Urinary bladder (tissue), 3 donors: ENCODE measurements at regions not wholly inside any gene's neighbourhood (a gene's known extent, or its start where the extent isn't known, plus 50 kb on each side); places are given as distances from the start of the nearest gene placed in this dataset.

Experiments
- DNase-seq: peaks from one replicate; pipeline ENCODE4 v3.0.0-alpha.2; 2015; ENCODE audit errors: extremely low spot score
- H3K27ac ChIP-seq: one replicate; pipeline ENCODE4 v1.5.1; 2013; ENCODE audit warnings: low read depth, mild to moderate bottlenecking, moderate library complexity
- H3K36me3 ChIP-seq: one replicate; pipeline ENCODE4 v1.6.1; 2013; ENCODE audit warnings: mild to moderate bottlenecking, moderate library complexity; ENCODE audit not compliant: insufficient read depth
- H3K4me1 ChIP-seq: one replicate; pipeline ENCODE4 v1.6.1; 2013; ENCODE audit warnings: mild to moderate bottlenecking, moderate library complexity; ENCODE audit not compliant: insufficient read depth
- H3K4me3 ChIP-seq: one replicate; pipeline ENCODE4 v1.5.1; 2013; ENCODE audit warnings: low read depth, low read length
- WGBS: extraction: QIAGEN DNeasy Blood & Tissue Kit; methylation state at CpG from one replicate; pipeline ENCODE4 v1.1.7; 2013; 5-methylcytosine and 5-hydroxymethylcytosine counted together
- donor health status: healthy with polysubstance abuse.
- donor health status: healthy.

DNA sequence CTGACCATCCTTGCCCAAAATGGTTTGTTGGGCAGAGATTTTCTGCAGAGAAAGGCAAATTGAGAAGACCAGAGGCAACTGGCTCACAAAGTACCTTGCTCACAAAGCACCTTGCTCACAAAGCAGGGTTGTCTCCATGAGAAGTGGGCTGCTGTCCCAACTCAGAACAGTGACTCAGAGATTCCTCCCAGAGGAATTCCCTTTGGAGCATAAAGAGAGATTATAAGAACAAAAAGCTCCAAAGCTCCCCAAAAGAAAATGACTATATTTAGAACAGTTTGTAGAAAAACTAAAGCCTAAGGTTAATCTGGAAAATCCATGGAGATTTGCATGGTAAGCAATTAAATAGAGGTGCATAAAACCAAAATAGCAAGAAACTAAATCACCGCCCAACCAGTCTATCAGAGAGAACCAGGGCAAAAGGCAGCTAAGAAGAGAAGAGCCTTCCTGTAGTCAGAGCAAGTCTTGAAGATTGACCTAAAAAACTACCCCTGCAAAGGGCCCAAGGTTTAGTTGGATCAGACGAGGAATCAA, 731.4 kb downstream of the FAT4 start:
- Histone ChIP-seq H3K4me3 (no peak overlapping the region), H3K4me1 (no peaks in the 10 kb centered on the region), H3K36me3 (no peaks in the 10 kb centered on the region), H3K27ac (no peak overlapping the region)
- DNase-seq: no peak
- 76% methylated on average over 2 of the region's 2 CpGs for WGBS

DNA sequence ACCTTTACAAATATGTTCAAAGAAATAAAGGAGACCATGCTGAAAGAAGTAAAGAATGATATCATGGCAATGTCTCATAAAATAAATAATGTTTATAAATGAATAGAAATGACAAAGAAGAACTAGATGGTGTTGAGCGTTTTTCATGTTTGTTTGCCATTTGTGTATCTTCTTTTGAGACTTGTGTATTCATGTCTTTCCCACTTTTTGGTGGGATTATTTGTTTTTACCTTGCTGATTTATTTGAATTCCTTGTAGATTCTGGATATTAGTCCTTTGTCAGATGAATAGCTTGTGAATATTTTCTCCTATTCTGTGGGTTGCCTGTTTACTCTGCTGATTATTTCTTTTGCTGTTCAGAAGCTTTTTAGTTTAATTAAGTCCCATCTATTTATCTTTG, 732.4 kb downstream of the FAT4 start:
- H3K4me3 ChIP-seq: no peak overlapping the region
- 90% methylated on average over 1 of the region's 1 CpG for WGBS
- no peaks in the 10 kb centered on the region for H3K36me3 ChIP-seq
- H3K4me1 ChIP-seq: no peaks in the 10 kb centered on the region
- no peak for DNase-seq
- no peak overlapping the region for H3K27ac ChIP-seq

DNA sequence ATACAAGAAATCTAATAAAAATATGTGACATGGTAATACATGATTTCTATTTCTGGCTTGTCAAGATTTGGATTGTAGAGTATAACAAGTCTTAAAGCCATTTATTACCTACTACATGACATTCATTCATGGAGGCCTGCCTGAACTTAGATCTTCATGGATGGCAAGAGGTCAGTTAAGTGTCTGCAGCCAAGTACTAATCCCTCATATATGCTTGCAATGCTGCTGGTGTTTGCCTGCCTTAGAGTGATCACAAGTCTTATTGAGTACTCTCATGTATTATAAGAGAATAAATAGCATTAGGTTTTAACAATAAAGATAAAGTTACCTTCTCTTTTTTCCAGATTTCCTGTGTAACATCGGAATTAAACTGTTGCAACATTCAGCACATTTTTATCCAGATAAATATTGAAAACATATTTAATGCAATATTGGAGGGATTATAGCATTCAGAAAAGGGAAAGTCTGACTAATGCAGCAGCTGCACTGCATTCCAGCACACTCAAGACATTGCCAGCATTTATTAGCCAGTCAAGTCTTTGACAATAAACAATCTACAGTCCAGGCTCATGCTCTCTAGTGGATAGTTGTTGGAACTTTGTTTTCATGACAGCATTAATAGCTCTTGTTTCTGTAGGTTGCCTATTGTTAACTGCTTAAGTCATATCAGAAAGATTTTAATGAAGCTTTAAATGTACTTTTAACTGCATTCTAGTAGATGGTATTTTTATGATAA, 737.1 kb downstream of the FAT4 start:
- no peaks in the 10 kb centered on the region for H3K4me1 ChIP-seq
- no peak overlapping the region for H3K4me3 ChIP-seq
- H3K27ac ChIP-seq: no peak overlapping the region
- no peaks in the 10 kb centered on the region for H3K36me3 ChIP-seq
- no peak for DNase-seq
- WGBS: 22% methylated on average over 1 of the region's 1 CpG

DNA sequence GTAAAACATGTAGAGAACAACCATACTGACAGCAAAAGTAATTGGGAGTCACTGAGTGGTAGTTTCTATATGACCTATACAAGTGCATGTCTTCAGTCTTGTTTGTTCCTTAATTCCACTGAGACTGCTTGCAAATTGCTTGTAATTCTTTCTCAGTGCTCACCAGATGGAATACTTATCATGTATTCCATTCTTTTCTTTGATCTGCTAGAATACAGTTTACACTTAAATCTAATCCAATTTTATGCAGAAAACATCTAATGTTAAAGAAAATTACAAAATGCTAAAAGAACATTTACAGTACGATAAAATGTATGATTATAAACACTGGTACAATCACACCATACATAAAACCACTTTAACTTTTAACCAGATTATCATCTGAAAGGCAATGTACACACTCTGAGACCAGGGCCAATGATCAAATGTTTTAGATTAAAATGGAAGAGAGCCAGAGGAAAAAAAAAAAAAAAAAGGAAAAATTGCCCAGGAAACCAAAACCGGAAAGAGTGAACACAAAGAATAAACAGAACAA, 741.4 kb downstream of the FAT4 start:
- no peak for DNase-seq
- H3K4me1 ChIP-seq: no peaks in the 10 kb centered on the region
- H3K36me3 ChIP-seq: no peaks in the 10 kb centered on the region
- H3K4me3 ChIP-seq: no peak overlapping the region
- no peak overlapping the region for H3K27ac ChIP-seq
- 27% methylated on average over 2 of the region's 2 CpGs for WGBS

DNA sequence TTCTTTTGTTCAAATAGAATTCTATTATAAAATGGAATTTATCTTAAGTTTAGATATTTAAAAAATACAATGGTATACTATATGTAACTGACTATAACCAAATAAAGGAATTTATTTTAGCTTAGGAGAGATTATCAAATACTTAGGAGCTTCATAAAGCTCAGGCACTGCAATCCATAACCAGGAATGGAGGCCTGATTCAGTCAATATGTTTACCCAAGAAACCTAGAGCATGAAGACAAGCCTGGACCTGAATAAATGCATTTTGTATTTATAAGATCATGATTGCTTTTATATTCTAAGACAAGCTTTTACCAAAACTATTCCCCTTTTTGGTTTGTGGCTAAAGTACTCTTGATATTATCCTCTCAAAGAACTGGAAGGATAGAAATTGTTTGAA, 742.6 kb downstream of the FAT4 start:
- H3K36me3 ChIP-seq: no peaks in the 10 kb centered on the region
- H3K4me1 ChIP-seq: no peaks in the 10 kb centered on the region
- DNase-seq: no peak
- no peak overlapping the region for H3K27ac ChIP-seq
- no peak overlapping the region for H3K4me3 ChIP-seq

DNA sequence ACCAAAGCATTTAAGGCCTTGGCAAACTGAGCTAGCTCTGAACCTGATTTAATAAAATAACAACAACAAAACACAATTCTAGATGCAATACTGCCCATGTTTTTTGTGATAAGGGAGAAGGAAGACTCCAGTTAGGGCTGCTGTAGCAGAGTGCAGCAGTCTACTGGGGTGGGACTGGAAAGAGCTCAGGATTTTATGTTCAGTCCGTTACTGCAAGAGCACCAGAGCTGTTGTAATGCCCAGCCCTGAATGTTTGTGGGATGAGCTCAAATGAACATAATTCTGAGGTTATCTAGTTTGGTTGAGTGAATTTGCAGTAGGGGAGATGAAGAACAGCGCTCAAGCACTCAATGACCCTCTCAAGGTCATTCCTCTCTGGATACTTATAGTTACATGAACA, 743.8 kb downstream of the FAT4 start:
- H3K27ac ChIP-seq: no peak overlapping the region
- no peaks in the 10 kb centered on the region for H3K36me3 ChIP-seq
- WGBS: 86% methylated on average over 2 of the region's 2 CpGs
- H3K4me3 ChIP-seq: no peak overlapping the region
- no peaks in the 10 kb centered on the region for H3K4me1 ChIP-seq
- no peak for DNase-seq

DNA sequence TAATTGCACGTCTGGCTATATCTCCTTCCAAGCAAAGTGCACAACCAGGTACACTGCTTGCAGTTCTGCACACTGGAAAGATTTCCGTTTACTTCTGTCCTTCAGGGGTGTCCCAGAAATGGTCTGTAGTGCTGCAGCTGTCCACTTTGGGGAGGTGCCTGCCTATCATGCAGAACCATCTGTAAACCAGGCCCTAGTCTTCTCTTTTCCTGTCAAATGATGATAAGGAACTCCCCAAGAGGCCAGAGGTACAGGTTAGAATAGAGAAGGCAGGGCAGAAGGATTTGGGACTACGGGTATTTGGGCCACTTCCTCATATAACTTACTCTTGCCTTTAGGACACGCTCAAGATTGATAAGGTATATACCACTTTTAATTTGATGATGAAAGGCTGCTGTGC, 746.9 kb downstream of the FAT4 start:
- DNase-seq: no peak
- no peaks in the 10 kb centered on the region for H3K36me3 ChIP-seq
- H3K27ac ChIP-seq: no peak overlapping the region
- no peak overlapping the region for H3K4me3 ChIP-seq
- WGBS: 95% methylated on average over 4 of the region's 4 CpGs
- no peaks in the 10 kb centered on the region for H3K4me1 ChIP-seq

DNA sequence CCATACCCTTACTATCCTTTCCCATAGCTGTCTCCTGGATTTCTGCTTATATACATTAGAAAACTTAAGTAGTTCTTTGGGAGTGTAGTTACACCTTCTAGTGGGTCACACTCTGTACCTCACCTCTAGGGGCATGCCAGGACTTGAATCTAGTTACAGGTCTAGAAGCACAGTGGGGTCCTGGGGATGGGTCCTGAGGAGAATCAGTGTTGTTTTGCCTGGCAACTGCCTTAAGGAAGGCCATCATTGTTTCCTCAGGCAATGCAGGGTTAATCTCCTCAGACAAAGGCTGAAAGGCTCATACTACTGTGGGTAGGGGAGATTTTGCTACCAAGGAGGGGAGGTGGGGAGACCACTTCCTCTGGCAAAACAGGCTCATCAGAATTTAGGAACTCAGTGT, 750.3 kb downstream of the FAT4 start:
- Histone ChIP-seq H3K27ac (no peak overlapping the region), H3K4me3 (no peak overlapping the region), H3K4me1 (no peaks in the 10 kb centered on the region), H3K36me3 (no peaks in the 10 kb centered on the region)
- no peak for DNase-seq

DNA sequence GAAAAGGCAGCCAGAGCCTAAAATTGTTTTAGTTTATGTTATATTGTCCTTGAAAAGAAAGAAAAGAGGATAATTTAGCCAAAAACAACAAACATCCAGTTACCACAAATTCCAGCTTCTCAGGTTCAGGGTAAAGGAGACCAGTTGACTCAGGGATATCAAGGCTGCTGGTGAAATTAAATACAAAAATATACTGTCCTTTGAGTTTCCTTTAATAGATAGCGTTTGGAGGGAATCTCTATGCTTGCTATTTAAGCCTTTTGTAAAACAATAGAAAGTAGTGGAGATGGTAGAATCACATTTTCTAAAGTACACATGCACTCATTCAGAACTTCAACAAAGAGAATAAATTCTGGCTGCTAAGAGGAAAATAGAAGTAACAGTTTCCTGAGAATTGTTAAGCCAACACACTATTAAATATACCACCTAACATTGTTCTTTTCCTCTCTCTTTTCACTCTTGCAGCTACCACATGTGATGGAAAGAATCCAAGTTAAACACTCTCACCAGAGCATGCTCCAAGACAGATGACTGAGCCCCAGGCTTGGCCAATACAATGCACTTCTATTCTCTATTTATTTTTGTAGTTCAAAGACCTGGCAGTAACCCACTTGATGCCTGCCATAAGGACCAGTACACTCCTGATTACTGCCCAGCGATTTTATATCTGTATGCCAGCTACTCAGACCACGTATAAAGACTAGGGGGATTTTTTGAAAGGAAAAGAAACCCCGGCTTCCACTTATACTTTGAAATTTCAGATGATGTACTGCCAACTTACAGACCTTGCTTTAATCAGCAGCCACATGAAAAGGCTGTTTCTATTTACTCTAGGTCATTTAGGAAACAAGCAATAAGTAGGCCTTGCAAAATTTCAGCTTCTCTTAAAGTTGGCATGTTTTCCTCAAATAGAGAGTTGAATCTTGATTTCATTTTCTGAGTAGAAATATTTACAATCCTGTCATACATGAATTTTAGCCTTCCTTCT, 756.9 kb downstream of the FAT4 start:
- Histone ChIP-seq H3K36me3 (no peaks in the 10 kb centered on the region), H3K27ac (no peak overlapping the region), H3K4me3 (no peak overlapping the region), H3K4me1 (no peaks in the 10 kb centered on the region)
- 36% methylated on average over 4 of the region's 4 CpGs for WGBS
- no peak for DNase-seq

DNA sequence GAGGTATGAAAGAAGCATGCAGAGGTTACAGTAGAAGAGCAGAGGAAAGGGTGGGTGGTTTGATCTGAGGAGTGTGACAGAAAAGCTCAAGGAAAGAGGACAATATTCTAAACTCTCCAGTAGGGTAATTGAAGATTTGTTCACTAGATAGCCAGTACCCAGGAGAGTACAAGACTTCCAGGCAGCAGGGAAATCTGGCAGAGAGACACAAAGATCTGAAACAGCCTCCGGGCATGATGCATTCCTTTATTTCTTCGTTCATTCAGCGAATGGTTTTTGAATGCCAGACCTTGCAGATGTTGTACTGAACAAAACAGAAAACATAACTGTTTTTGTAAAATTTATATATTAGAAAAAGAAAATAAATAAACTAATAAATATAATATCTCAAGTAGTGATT, 766.6 kb downstream of the FAT4 start:
- H3K4me1 ChIP-seq: no peaks in the 10 kb centered on the region
- no peak for DNase-seq
- 88% methylated on average over 3 of the region's 3 CpGs for WGBS

DNA sequence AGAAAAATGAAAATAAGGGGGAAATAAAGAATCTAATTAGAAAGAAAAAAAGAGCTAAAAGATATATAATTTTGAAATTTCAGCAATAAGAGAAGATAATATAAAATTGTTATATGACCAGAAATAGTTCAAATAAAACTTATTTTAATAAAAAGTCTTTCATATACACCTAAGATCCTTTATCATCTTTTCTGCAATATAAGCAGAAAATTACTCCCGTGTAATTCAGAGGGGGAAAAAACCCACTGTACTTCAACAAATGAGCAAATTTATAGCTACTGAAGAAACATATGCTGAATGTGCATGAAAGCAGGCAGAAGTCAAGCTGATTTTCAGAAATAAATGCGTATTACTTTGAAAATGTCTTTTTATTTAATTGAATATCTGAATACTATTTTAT, 771.3 kb downstream of the FAT4 start:
- WGBS: 94% methylated on average over 2 of the region's 2 CpGs
- Histone ChIP-seq H3K36me3 (no peaks in the 10 kb centered on the region), H3K4me1 (no peaks in the 10 kb centered on the region), H3K4me3 (no peak overlapping the region), H3K27ac (no peak overlapping the region)
- DNase-seq: no peak

More for the DNA sequence above, 766.6 kb downstream of the FAT4 start:
- Histone ChIP-seq H3K36me3 (no peaks in the 10 kb centered on the region), H3K4me3 (no peak overlapping the region), H3K27ac (no peak overlapping the region)

DNA sequence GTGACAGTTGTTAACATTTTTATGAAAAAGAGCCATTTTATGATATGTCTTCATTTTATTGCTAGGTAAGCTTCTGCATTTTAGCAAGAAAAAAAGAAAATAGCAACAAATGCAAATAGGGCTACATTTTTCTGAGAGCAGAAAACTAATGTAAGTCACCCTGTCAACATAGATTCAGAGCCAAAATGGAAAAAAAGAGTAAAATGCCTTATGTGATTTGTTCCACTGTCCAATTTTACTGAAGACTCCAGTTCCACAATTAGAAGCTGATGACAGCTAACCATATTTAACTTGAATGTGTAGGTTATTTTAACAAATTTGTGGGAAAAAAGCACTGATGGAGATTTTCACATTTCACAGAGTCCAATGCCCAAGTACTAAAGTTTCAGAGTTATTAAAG, 772.3 kb downstream of the FAT4 start:
- Histone ChIP-seq H3K27ac (no peak overlapping the region), H3K4me3 (no peak overlapping the region), H3K36me3 (no peaks in the 10 kb centered on the region), H3K4me1 (no peaks in the 10 kb centered on the region)
- no peak for DNase-seq

DNA sequence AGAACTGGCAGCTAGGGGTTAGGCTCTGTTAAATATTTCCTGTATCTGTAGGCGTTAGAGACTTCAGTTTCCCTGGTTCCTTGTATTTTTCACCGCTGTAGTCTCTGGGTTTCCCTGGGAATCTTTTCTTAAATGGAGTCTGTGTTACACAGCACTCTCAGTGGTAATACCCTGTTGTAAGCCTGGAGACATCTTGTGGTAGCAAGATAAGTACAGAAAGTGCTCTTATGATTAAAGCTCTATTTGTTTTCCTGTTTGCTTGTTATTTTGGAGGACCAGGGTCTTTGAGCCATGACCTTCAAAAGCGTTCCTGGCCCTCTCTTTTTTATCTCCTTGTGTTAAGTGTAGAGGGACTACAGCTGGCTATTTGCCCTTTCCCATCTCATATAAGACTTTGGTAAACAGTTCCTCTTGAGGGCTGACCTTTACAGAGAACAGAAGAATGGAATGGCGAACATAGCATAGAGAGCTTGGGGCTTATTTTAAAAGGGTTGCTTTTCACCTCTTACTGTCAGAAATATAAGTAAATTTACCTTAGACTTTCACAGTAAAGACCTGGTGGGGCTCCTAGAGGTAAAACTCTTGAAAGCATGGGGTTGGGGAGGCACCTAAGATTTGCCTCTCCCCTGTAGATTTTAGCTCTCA, 782.5 kb downstream of the FAT4 start:
- H3K27ac ChIP-seq: no peak overlapping the region
- H3K4me1 ChIP-seq: no peaks in the 10 kb centered on the region
- no peaks in the 10 kb centered on the region for H3K36me3 ChIP-seq
- DNase-seq: no peak
- H3K4me3 ChIP-seq: no peak overlapping the region
- 86% methylated on average over 4 of the region's 4 CpGs for WGBS
